T-helper 1 cell treated with Interleukin-12 subunit alpha and Interleukin-12 subunit beta and Interleukin-4 antibody, amounts not matched to agents 30 μg/mL and 1 μg/mL, for 36 hours (primary cell): ENCODE measurements at regions not wholly inside any gene's neighbourhood (a gene's known extent, or its start where the extent isn't known, plus 50 kb on each side); places are given as distances from the start of the nearest gene placed in this dataset.
"Not testable (repeated sequence)": the region's sequence is repeated elsewhere in the genome, so short reads cannot be mapped to it uniquely, and the experiment has no call there.

Experiments
- H3K27ac Mint-ChIP-seq: one replicate; pipeline ENCODE4 v1.8.0; 2021; ENCODE audit warnings: mild to moderate bottlenecking, mixed read lengths
- H3K27me3 Mint-ChIP-seq: one replicate; pipeline ENCODE4 v1.8.0; 2021; ENCODE audit warnings: low read depth, mixed read lengths
- H3K36me3 Mint-ChIP-seq: one replicate; pipeline ENCODE4 v1.8.0; 2021; ENCODE audit warnings: low read depth, mixed read lengths
- H3K4me1 Mint-ChIP-seq: one replicate; pipeline ENCODE4 v1.8.0; 2021; ENCODE audit warnings: low read depth, mixed read lengths
- H3K4me3 Mint-ChIP-seq: one replicate; pipeline ENCODE4 v1.8.0; 2021; ENCODE audit warnings: mild to moderate bottlenecking, moderate library complexity, mixed read lengths
- H3K9me3 Mint-ChIP-seq: one replicate; pipeline ENCODE4 v1.8.0; 2021; ENCODE audit warnings: mixed read lengths

- peaks cover 14% of the 10 kb centered on the region for H3K9me3 Mint-ChIP-seq
- not testable (repeated sequence) for H3K27ac Mint-ChIP-seq, H3K4me1 Mint-ChIP-seq, H3K4me3 Mint-ChIP-seq, H3K27me3 Mint-ChIP-seq, H3K36me3 Mint-ChIP-seq
Observed at GRCh38 chr4:49229713-49230112, 243.6 kb downstream of the CWH43 start.

- not testable (repeated sequence) for H3K4me1 Mint-ChIP-seq, H3K4me3 Mint-ChIP-seq, H3K27me3 Mint-ChIP-seq, H3K27ac Mint-ChIP-seq, H3K36me3 Mint-ChIP-seq
- peaks cover 21% of the 10 kb centered on the region for H3K9me3 Mint-ChIP-seq
Observed at GRCh38 chr4:49233346-49233745, 247.3 kb downstream of the CWH43 start.

- peaks cover 21% of the 10 kb centered on the region for H3K9me3 Mint-ChIP-seq
- not testable (repeated sequence) for H3K4me3 Mint-ChIP-seq, H3K36me3 Mint-ChIP-seq, H3K27me3 Mint-ChIP-seq, H3K4me1 Mint-ChIP-seq, H3K27ac Mint-ChIP-seq
Observed at GRCh38 chr4:49233749-49234148, 247.7 kb downstream of the CWH43 start.

GRCh38 chr4:49234382-49234781 is 248.3 kb downstream of the CWH43 start:
- H3K27me3 Mint-ChIP-seq: not testable (repeated sequence)

GRCh38 chr4:49235413-49236160 is 249.5 kb downstream of the CWH43 start:
- peaks cover 27% of the 10 kb centered on the region for H3K9me3 Mint-ChIP-seq
- H3K27me3 Mint-ChIP-seq, H3K27ac Mint-ChIP-seq, H3K4me1 Mint-ChIP-seq, H3K36me3 Mint-ChIP-seq, H3K4me3 Mint-ChIP-seq: not testable (repeated sequence)

More at GRCh38 chr4:49234382-49234781, 248.3 kb downstream of the CWH43 start:
- H3K4me1 Mint-ChIP-seq, H3K36me3 Mint-ChIP-seq, H3K27ac Mint-ChIP-seq, H3K4me3 Mint-ChIP-seq: not testable (repeated sequence)
- H3K9me3 Mint-ChIP-seq: peaks cover 21% of the 10 kb centered on the region

GRCh38 chr4:49236474-49236873 is 250.4 kb downstream of the CWH43 start:
- H3K4me3 Mint-ChIP-seq, H3K36me3 Mint-ChIP-seq, H3K27ac Mint-ChIP-seq, H3K27me3 Mint-ChIP-seq, H3K4me1 Mint-ChIP-seq: not testable (repeated sequence)
- H3K9me3 Mint-ChIP-seq: peaks cover 30% of the 10 kb centered on the region

- H3K27ac Mint-ChIP-seq, H3K27me3 Mint-ChIP-seq, H3K4me3 Mint-ChIP-seq, H3K36me3 Mint-ChIP-seq, H3K4me1 Mint-ChIP-seq: not testable (repeated sequence)
- H3K9me3 Mint-ChIP-seq: peaks cover 28% of the 10 kb centered on the region
Observed at GRCh38 chr4:49241295-49241694, 255.2 kb downstream of the CWH43 start.

- H3K9me3 Mint-ChIP-seq, H3K27ac Mint-ChIP-seq, H3K27me3 Mint-ChIP-seq, H3K36me3 Mint-ChIP-seq, H3K4me1 Mint-ChIP-seq, H3K4me3 Mint-ChIP-seq: not testable (repeated sequence)
Observed at GRCh38 chr4:49262786-49263185, 276.7 kb downstream of the CWH43 start.

- H3K4me3 Mint-ChIP-seq, H3K27ac Mint-ChIP-seq, H3K36me3 Mint-ChIP-seq, H3K27me3 Mint-ChIP-seq, H3K4me1 Mint-ChIP-seq, H3K9me3 Mint-ChIP-seq: not testable (repeated sequence)
Observed at GRCh38 chr4:49270435-49270834, 284.4 kb downstream of the CWH43 start.

GRCh38 chr4:49270912-49271311 is 284.8 kb downstream of the CWH43 start:
- H3K27ac Mint-ChIP-seq, H3K9me3 Mint-ChIP-seq, H3K36me3 Mint-ChIP-seq, H3K4me1 Mint-ChIP-seq, H3K27me3 Mint-ChIP-seq, H3K4me3 Mint-ChIP-seq: not testable (repeated sequence)

GRCh38 chr4:49285905-49286304 is 299.8 kb downstream of the CWH43 start:
- H3K4me1 Mint-ChIP-seq, H3K27ac Mint-ChIP-seq, H3K27me3 Mint-ChIP-seq, H3K4me3 Mint-ChIP-seq, H3K9me3 Mint-ChIP-seq, H3K36me3 Mint-ChIP-seq: not testable (repeated sequence)

- not testable (repeated sequence) for H3K27ac Mint-ChIP-seq, H3K4me1 Mint-ChIP-seq, H3K4me3 Mint-ChIP-seq, H3K36me3 Mint-ChIP-seq, H3K27me3 Mint-ChIP-seq
- peaks cover 13% of the 10 kb centered on the region for H3K9me3 Mint-ChIP-seq
Observed at GRCh38 chr4:49286926-49287745, 301.1 kb downstream of the CWH43 start.

- not testable (repeated sequence) for H3K27me3 Mint-ChIP-seq, H3K27ac Mint-ChIP-seq, H3K4me3 Mint-ChIP-seq, H3K4me1 Mint-ChIP-seq, H3K36me3 Mint-ChIP-seq
- H3K9me3 Mint-ChIP-seq: peaks cover 16% of the 10 kb centered on the region
Observed at GRCh38 chr4:49287893-49288292, 301.8 kb downstream of the CWH43 start.

- H3K27me3 Mint-ChIP-seq, H3K4me3 Mint-ChIP-seq, H3K36me3 Mint-ChIP-seq, H3K27ac Mint-ChIP-seq, H3K4me1 Mint-ChIP-seq: not testable (repeated sequence)
- H3K9me3 Mint-ChIP-seq: peaks cover 19% of the 10 kb centered on the region
Observed at GRCh38 chr4:49288796-49289195, 302.7 kb downstream of the CWH43 start.

- H3K36me3 Mint-ChIP-seq, H3K4me3 Mint-ChIP-seq, H3K27ac Mint-ChIP-seq, H3K4me1 Mint-ChIP-seq, H3K27me3 Mint-ChIP-seq: not testable (repeated sequence)
- peaks cover 41% of the 10 kb centered on the region for H3K9me3 Mint-ChIP-seq
Observed at GRCh38 chr4:49314815-49315214, 328.7 kb downstream of the CWH43 start.
